ENCODE measurements at regions not wholly inside any gene's neighbourhood (a gene's known extent, or its start where the extent isn't known, plus 50 kb on each side); places are given as distances from the start of the nearest gene placed in this dataset.

DNA sequence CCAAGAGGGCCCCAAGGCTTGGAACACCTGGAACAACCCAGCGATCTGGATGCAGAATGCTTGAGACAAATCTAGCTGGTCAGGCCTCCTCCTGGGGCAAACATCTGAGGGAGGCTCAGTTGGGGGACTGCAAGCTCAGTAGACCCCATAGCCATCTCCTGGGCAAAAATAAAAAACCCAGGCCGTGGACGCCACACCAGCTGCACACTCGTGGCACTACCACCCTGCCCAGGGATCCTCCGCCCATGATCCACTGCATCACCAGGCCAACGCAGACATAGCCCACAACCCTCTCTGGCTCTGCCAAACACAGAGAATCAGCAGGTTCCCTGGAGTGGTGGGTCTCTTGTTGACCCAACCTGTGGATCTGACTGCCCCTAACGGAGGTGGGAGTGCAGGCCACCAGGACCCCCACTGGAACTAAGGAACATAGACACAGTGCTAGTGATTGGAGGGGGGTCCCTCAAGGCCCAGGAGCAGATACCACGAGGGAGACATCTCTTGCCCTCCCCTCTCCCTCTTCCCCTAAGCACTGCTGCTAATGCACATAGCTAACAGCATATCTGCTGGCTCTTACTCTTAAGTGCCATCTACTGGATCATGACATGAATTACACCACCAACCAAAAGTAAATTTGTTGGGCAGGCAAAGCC, 147.2 kb downstream of the CHD1L start:
- TF ChIP-seq, protein P1, sequence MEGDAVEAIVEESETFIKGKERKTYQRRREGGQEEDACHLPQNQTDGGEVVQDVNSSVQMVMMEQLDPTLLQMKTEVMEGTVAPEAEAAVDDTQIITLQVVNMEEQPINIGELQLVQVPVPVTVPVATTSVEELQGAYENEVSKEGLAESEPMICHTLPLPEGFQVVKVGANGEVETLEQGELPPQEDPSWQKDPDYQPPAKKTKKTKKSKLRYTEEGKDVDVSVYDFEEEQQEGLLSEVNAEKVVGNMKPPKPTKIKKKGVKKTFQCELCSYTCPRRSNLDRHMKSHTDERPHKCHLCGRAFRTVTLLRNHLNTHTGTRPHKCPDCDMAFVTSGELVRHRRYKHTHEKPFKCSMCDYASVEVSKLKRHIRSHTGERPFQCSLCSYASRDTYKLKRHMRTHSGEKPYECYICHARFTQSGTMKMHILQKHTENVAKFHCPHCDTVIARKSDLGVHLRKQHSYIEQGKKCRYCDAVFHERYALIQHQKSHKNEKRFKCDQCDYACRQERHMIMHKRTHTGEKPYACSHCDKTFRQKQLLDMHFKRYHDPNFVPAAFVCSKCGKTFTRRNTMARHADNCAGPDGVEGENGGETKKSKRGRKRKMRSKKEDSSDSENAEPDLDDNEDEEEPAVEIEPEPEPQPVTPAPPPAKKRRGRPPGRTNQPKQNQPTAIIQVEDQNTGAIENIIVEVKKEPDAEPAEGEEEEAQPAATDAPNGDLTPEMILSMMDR (IDR thresholded peaks at IDR 0.05): peak; percentile 69
- TF ChIP-seq EZH2 (IDR thresholded peaks at IDR 0.05; ENCODE audit: borderline replicate concordance, insufficient read depth, low read depth, low read length, poor library complexity, severe bottlenecking): no peak

Measured in B cell (primary cell).